Lung (tissue), 11 donors: ENCODE measurements at regions not wholly inside any gene's neighbourhood (a gene's known extent, or its start where the extent isn't known, plus 50 kb on each side); places are given as distances from the start of the nearest gene placed in this dataset.
"Not testable (repeated sequence)": the region's sequence is repeated elsewhere in the genome, so short reads cannot be mapped to it uniquely, and the experiment has no call there.

Source experiments
- ATAC-seq: fragments of 200-7000 bp; cut with Tn5 transposase; one replicate; pipeline ENCODE4 v1.9.1; 2020; ENCODE audit warnings: moderate number of reproducible peaks; ENCODE audit not compliant: insufficient read depth, low FRiP score
- DNase-seq, 3 donors: peaks; one replicate each; pipeline ENCODE4 v3.0.0-alpha.2; 2013 to 2017
- H3K27ac ChIP-seq, 2 donors: one replicate each; pipeline ENCODE4 v1.5.1; 2013; ENCODE audit warnings: mild to moderate bottlenecking in 2 of 2, moderate library complexity in 2 of 2, control low read depth in 1 of 2, inconsistent platforms in 1 of 2, low read depth in 1 of 2, low read length in 1 of 2
- H3K27me3 ChIP-seq, 3 donors: one replicate each; pipeline ENCODE4 v1.5.1; 2013; ENCODE audit warnings: low read length in 2 of 3; ENCODE audit not compliant: control insufficient read depth in 3 of 3, insufficient read depth in 3 of 3
- H3K36me3 ChIP-seq, 4 donors: one replicate each; pipeline ENCODE4 v1.5.1; 2013; ENCODE audit warnings: low read length in 4 of 4, mild to moderate bottlenecking in 1 of 4, moderate library complexity in 1 of 4; ENCODE audit not compliant: control insufficient read depth in 4 of 4, insufficient read depth in 4 of 4
- H3K4me1 ChIP-seq, 5 donors: one replicate each; pipeline ENCODE4 v1.5.1; 2013; ENCODE audit warnings: low read length in 5 of 5, mild to moderate bottlenecking in 2 of 5, moderate library complexity in 1 of 5; ENCODE audit not compliant: control insufficient read depth in 5 of 5, insufficient read depth in 5 of 5
- H3K4me3 ChIP-seq: one replicate; pipeline ENCODE4 v1.5.1; 2013; ENCODE audit warnings: mild to moderate bottlenecking, control low read depth, moderate library complexity
- H3K9ac ChIP-seq, 2 donors: one replicate each; pipeline ENCODE4 v1.5.1; 2013; ENCODE audit warnings: low read length in 2 of 2, control low read depth in 1 of 2; ENCODE audit not compliant: insufficient read depth in 1 of 2
- H3K9me3 ChIP-seq, 4 donors: one replicate each; pipeline ENCODE4 v1.5.1; 2013; ENCODE audit warnings: low read length in 3 of 4, mild to moderate bottlenecking in 1 of 4, moderate library complexity in 1 of 4; ENCODE audit not compliant: control insufficient read depth in 4 of 4, insufficient read depth in 3 of 4
- CTCF ChIP-seq: IDR thresholded peaks from 2 replicates; pipeline ENCODE4 v1.5.1; 2012; ENCODE audit warnings: mild to moderate bottlenecking; ENCODE audit errors: control extremely low read depth, extremely low read depth
- WGBS, 2 donors: extraction: QIAGEN DNeasy Blood & Tissue Kit; methylation state at CpG; one replicate each; pipeline ENCODE4 v1.1.7; 2013; 5-methylcytosine and 5-hydroxymethylcytosine counted together
- donor health status: control.
- donor health status: control.
- donor health status: Bipolar disorder and iron deficiency.
- donor health status: healthy.
- donor health status: DM: yes; HTN: yes; CAD: no.

- no peaks in the 10 kb centered on the region for H3K4me1 ChIP-seq
- DNase-seq (no peak), ATAC-seq (no peak)
- H3K27me3 ChIP-seq: peaks cover 0 to 15% (median 4%) of the 10 kb centered on the region in 3 donors
- H3K9ac ChIP-seq: no peak overlapping the region
- peaks cover 0 to 3% (median 0%) of the 10 kb centered on the region in 4 donors for H3K9me3 ChIP-seq
- no peaks in the 10 kb centered on the region for H3K36me3 ChIP-seq
- no peak for TF ChIP-seq CTCF
- no peak overlapping the region for H3K4me3 ChIP-seq
- H3K27ac ChIP-seq: no peak overlapping the region
Observed at GRCh38 chr18:1075876-1076275, 171.2 kb downstream of the ADCYAP1 start.

- ATAC-seq: no peak
- Histone ChIP-seq H3K4me1 (no peaks in the 10 kb centered on the region), H3K36me3 (no peaks in the 10 kb centered on the region), H3K4me3 (no peak overlapping the region), H3K27me3 (peaks cover 0 to 28% (median 4%) of the 10 kb centered on the region in 3 donors), H3K9ac (no peak overlapping the region), H3K9me3 (peaks cover 0 to 3% (median 0%) of the 10 kb centered on the region in 4 donors), H3K27ac (no peak overlapping the region)
- no peak for DNase-seq
- TF ChIP-seq CTCF: no peak
Observed at GRCh38 chr18:1078301-1078700, 173.6 kb downstream of the ADCYAP1 start.

GRCh38 chr18:1083675-1084074 is 179.0 kb downstream of the ADCYAP1 start:
- 53 to 58% methylated on average over 5 of the region's 5 CpGs for WGBS, 2 donors
- H3K27ac ChIP-seq, H3K4me1 ChIP-seq, ATAC-seq, DNase-seq, H3K4me3 ChIP-seq, H3K36me3 ChIP-seq, H3K9me3 ChIP-seq, H3K9ac ChIP-seq: not testable (repeated sequence)
- H3K27me3 ChIP-seq: peaks cover 0 to 19% (median 0%) of the 10 kb centered on the region in 3 donors

- H3K9me3 ChIP-seq: peaks cover 0 to 8% (median 6%) of the 10 kb centered on the region in 4 donors
- no peak for ATAC-seq
- no peaks in the 10 kb centered on the region for H3K36me3 ChIP-seq
- 68 to 82% methylated on average over 1 of the region's 1 CpG for WGBS, 2 donors
- H3K9ac ChIP-seq: no peak overlapping the region
- no peak for TF ChIP-seq CTCF
- H3K4me3 ChIP-seq: no peak overlapping the region
- no peak overlapping the region for H3K27ac ChIP-seq
- peaks cover 0 to 4% (median 0%) of the 10 kb centered on the region in 3 donors for H3K27me3 ChIP-seq
- DNase-seq: no peak
- no peaks in the 10 kb centered on the region for H3K4me1 ChIP-seq
Observed at GRCh38 chr18:1090758-1091157, 186.1 kb downstream of the ADCYAP1 start.
